ENCODE measurements at regions not wholly inside any gene's neighbourhood (a gene's known extent, or its start where the extent isn't known, plus 50 kb on each side); places are given as distances from the start of the nearest gene placed in this dataset.

GRCh38 chr18:44125446-44125845, 555.2 kb upstream of the SETBP1 start:
- TF ChIP-seq CTCF (IDR thresholded peaks at IDR 0.05; ENCODE audit: insufficient read depth, low read length) (no peak), POLR2AphosphoS5 (IDR thresholded peaks at IDR 0.05; ENCODE audit: low read depth) (no peak), GABPA (IDR thresholded peaks at IDR 0.05; ENCODE audit: low read depth) (no peak), REST (IDR thresholded peaks at IDR 0.05; ENCODE audit: insufficient replicate concordance, low read depth) (no peak), SPI1 (IDR thresholded peaks at IDR 0.05; ENCODE audit: borderline replicate concordance, low read depth) (no peak)

Data from HL-60 (cell line).